Bronchial epithelial cell (primary cell): ENCODE measurements at regions not wholly inside any gene's neighbourhood (a gene's known extent, or its start where the extent isn't known, plus 50 kb on each side); places are given as distances from the start of the nearest gene placed in this dataset.
A peak's percentile ranks its signal among the peaks of the same experiment; 100 is the strongest.

Experiments used
- DNase-seq: peaks from one replicate; pipeline ENCODE4 v3.0.0-alpha.2; 2010; ENCODE audit warnings: low read depth
- FAIRE-seq: peaks from 2 replicates; lab custom pipeline; 2011; peaks lifted over from hg19 to GRCh38; lab: Jason Lieb, UNC
- H3K27me3 ChIP-seq: 2 replicates; pipeline ENCODE4 v1.5.1; 2011; ENCODE audit warnings: low read length; ENCODE audit not compliant: control insufficient read depth, insufficient read depth
- H3K36me3 ChIP-seq: 2 replicates; pipeline ENCODE4 v1.5.1; 2011; ENCODE audit warnings: low read length; ENCODE audit not compliant: control insufficient read depth, insufficient read depth
- H3K4me3 ChIP-seq: 2 replicates; pipeline ENCODE4 v1.5.1; 2011; ENCODE audit warnings: mild to moderate bottlenecking, low read depth, low read length, control low read depth
- CTCF ChIP-seq: IDR thresholded peaks from 2 replicates; pipeline ENCODE4 v1.5.1; 2011; ENCODE audit warnings: mild to moderate bottlenecking, moderate library complexity, low read length, control low read depth, inconsistent platforms; ENCODE audit not compliant: insufficient read depth, severe bottlenecking

GRCh38 chr7:120216947-120217346, 56.0 kb upstream of the KCND2 start:
- TF ChIP-seq CTCF, result no peak
- Histone ChIP-seq H3K36me3 (no peaks in the 10 kb centered on the region), H3K27me3 (no peaks in the 10 kb centered on the region), H3K4me3 (no peak overlapping the region)
- peak; percentile 29 for DNase-seq
- FAIRE-seq, result no peak

- FAIRE-seq (no peak), DNase-seq (no peak)
- no peak overlapping the region for H3K4me3 ChIP-seq
- no peaks in the 10 kb centered on the region for H3K27me3 ChIP-seq
- no peaks in the 10 kb centered on the region for H3K36me3 ChIP-seq
- TF ChIP-seq CTCF, result no peak
Measured at GRCh38 chr7:120218712-120219111, 54.3 kb upstream of the KCND2 start.

GRCh38 chr7:120221666-120222065, 51.3 kb upstream of the KCND2 start:
- DNase-seq, result no peak
- Histone ChIP-seq H3K4me3 (no peak overlapping the region), H3K27me3 (no peaks in the 10 kb centered on the region), H3K36me3 (no peaks in the 10 kb centered on the region)
- no peak for TF ChIP-seq CTCF
- no peak for FAIRE-seq
